GM23248 (cell line): ENCODE measurements at regions not wholly inside any gene's neighbourhood (a gene's known extent, or its start where the extent isn't known, plus 50 kb on each side); places are given as distances from the start of the nearest gene placed in this dataset.
A peak's percentile ranks its signal among the peaks of the same experiment; 100 is the strongest.

Experiments
- DNase-seq: peaks from one replicate; pipeline ENCODE4 v3.0.0-alpha.2; 2015
- H2AFZ ChIP-seq: fragments of 200-600 bp; sonication (generic); 2 replicates; pipeline ENCODE4 v1.6.1; 2016; ENCODE audit warnings: antibody characterized with exemption
- H3F3A ChIP-seq: fragments of 200-600 bp; sonication (generic); 2 replicates; pipeline ENCODE4 v1.6.1; 2016; ENCODE audit warnings: mild to moderate bottlenecking, antibody characterized with exemption, mixed run types; ENCODE audit not compliant: insufficient read depth
- H3K27ac ChIP-seq: fragments of 200-600 bp; sonication (generic); 2 replicates; pipeline ENCODE4 v1.5.1; 2016; ENCODE audit warnings: mild to moderate bottlenecking
- H3K27me3 ChIP-seq: fragments of 200-600 bp; sonication (generic); replicated peaks from 2 replicates; pipeline ENCODE4 v1.6.1; 2016; ENCODE audit warnings: mild to moderate bottlenecking; ENCODE audit not compliant: insufficient read depth
- H3K36me3 ChIP-seq: fragments of 200-600 bp; sonication (generic); 2 replicates; pipeline ENCODE4 v1.6.1; 2016; ENCODE audit warnings: low read depth, mild to moderate bottlenecking
- H3K4me1 ChIP-seq: fragments of 200-600 bp; sonication (generic); 2 replicates; pipeline ENCODE4 v1.6.1; 2016; ENCODE audit warnings: mild to moderate bottlenecking; ENCODE audit not compliant: insufficient read depth
- H3K4me2 ChIP-seq: fragments of 200-600 bp; sonication (generic); one replicate; pipeline ENCODE4 v1.6.1; 2016; ENCODE audit warnings: mild to moderate bottlenecking; ENCODE audit not compliant: unreplicated experiment
- H3K4me3 ChIP-seq: fragments of 200-600 bp; sonication (generic); 2 replicates; pipeline ENCODE4 v1.5.1; 2016; ENCODE audit warnings: mild to moderate bottlenecking
- H3K79me2 ChIP-seq: fragments of 200-600 bp; sonication (generic); 2 replicates; pipeline ENCODE4 v1.6.1; 2016; ENCODE audit warnings: mild to moderate bottlenecking; ENCODE audit not compliant: insufficient read depth
- H3K9ac ChIP-seq: fragments of 200-600 bp; sonication (generic); 2 replicates; pipeline ENCODE4 v1.6.1; 2016; ENCODE audit warnings: mild to moderate bottlenecking
- H3K9me2 ChIP-seq: fragments of 200-600 bp; sonication (generic); 2 replicates; pipeline ENCODE4 v1.6.1; 2016; ENCODE audit warnings: mixed run types, mild to moderate bottlenecking, moderate library complexity; ENCODE audit not compliant: insufficient read depth
- H3K9me3 ChIP-seq: fragments of 200-600 bp; sonication (generic); one replicate; pipeline ENCODE4 v1.6.1; 2017; ENCODE audit warnings: low read depth
- H4K20me1 ChIP-seq: fragments of 200-600 bp; sonication (generic); 2 replicates; pipeline ENCODE4 v1.6.0; 2016; ENCODE audit not compliant: insufficient read depth
- EZH2 ChIP-seq: fragments of 200-600 bp; sonication (generic); IDR thresholded peaks from 2 replicates; pipeline ENCODE4 v1.6.1; 2018; ENCODE audit warnings: antibody characterized with exemption, mild to moderate bottlenecking; ENCODE audit not compliant: insufficient read depth, poor library complexity, severe bottlenecking
- EZH2phosphoT487 ChIP-seq: fragments of 200-600 bp; sonication (generic); IDR thresholded peaks from 2 replicates; pipeline ENCODE4 v1.6.1; 2018; ENCODE audit warnings: antibody characterized with exemption, moderate library complexity, mild to moderate bottlenecking, low read depth; ENCODE audit not compliant: insufficient read depth
- WGBS, 2 experiments: methylation state at CpG; one replicate each; pipeline ENCODE4 v1.1.6; 2015 to 2017; ENCODE audit warnings: low lambda C conversion rate in 2 of 2, low coverage in 1 of 2; ENCODE audit errors: missing lambda C conversion rate in 2 of 2; 5-methylcytosine and 5-hydroxymethylcytosine counted together
- in situ Hi-C: fragments of 300-500 bp; cut with MboI; formaldehyde crosslinking; loops from 2 replicates; pipeline ENCODE4 v1.15.0; 2020

GRCh38 chr2:41933585-41934320, 114.1 kb upstream of the PKDCC start:
- Histone ChIP-seq H3K9me2 (no peaks in the 10 kb centered on the region), H3K36me3 (no peaks in the 10 kb centered on the region), H2AFZ (peak overlapping the region; percentile 71), H3K9ac (peak overlapping the region; percentile 63), H3K27me3 (no peaks in the 10 kb centered on the region), H3F3A (peaks cover 37% of the 10 kb centered on the region), H3K27ac (peak overlapping the region; percentile 76), H3K4me3 (0 out of 2 replicates have a peak overlapping the region, but pooled peaks have one; percentile 37), H3K4me2 (peak overlapping the region; percentile 68), H4K20me1 (no peaks in the 10 kb centered on the region), H3K9me3 (no peaks in the 10 kb centered on the region), H3K79me2 (no peaks in the 10 kb centered on the region), H3K4me1 (peaks cover 50% of the 10 kb centered on the region)
- in situ Hi-C loops: no loop called here
- peak; percentile 97 for DNase-seq
- WGBS, 2 experiments: 22 to 23% methylated on average over 8 of the region's 8 CpGs
- TF ChIP-seq EZH2phosphoT487: no peak
- TF ChIP-seq EZH2: no peak

- peak; percentile 73 for DNase-seq
- 46 to 47% methylated on average over 10 of the region's 10 CpGs for WGBS, 2 experiments
- Histone ChIP-seq H3F3A (peaks cover 37% of the 10 kb centered on the region), H3K9ac (peak overlapping the region; percentile 63), H2AFZ (peak overlapping the region; percentile 71), H3K79me2 (no peaks in the 10 kb centered on the region), H3K27ac (peak overlapping the region; percentile 76), H3K36me3 (no peaks in the 10 kb centered on the region), H3K4me3 (0 out of 2 replicates have a peak overlapping the region, but pooled peaks have one; percentile 37), H3K4me1 (peaks cover 47% of the 10 kb centered on the region), H3K27me3 (no peaks in the 10 kb centered on the region), H3K4me2 (peak overlapping the region; percentile 66), H3K9me3 (no peaks in the 10 kb centered on the region), H4K20me1 (no peaks in the 10 kb centered on the region), H3K9me2 (no peaks in the 10 kb centered on the region)
- in situ Hi-C loops: no loop called here
- TF ChIP-seq EZH2: no peak
- no peak for TF ChIP-seq EZH2phosphoT487
Observed at GRCh38 chr2:41934329-41934958, 113.4 kb upstream of the PKDCC start.

- Histone ChIP-seq H3K27me3 (no peaks in the 10 kb centered on the region), H3K4me1 (peaks cover 47% of the 10 kb centered on the region), H3K9me3 (no peaks in the 10 kb centered on the region), H3K9me2 (no peaks in the 10 kb centered on the region), H3K4me2 (peak overlapping the region; percentile 66), H3K79me2 (no peaks in the 10 kb centered on the region), H3K36me3 (no peaks in the 10 kb centered on the region), H3K9ac (peak overlapping the region; percentile 63; the same call in 1 of the 2 replicates), H3K27ac (peak overlapping the region; percentile 76), H3F3A (peaks cover 37% of the 10 kb centered on the region), H4K20me1 (no peaks in the 10 kb centered on the region), H3K4me3 (no peak overlapping the region), H2AFZ (no peak overlapping the region)
- in situ Hi-C loops: no loop called here
- WGBS, 2 experiments: 95 to 97% methylated on average over 2 of the region's 2 CpGs
- TF ChIP-seq EZH2phosphoT487 (no peak), EZH2 (no peak)
- DNase-seq: no peak
Observed at GRCh38 chr2:41935002-41935401, 112.8 kb upstream of the PKDCC start.

GRCh38 chr2:41935825-41936224, 112.0 kb upstream of the PKDCC start:
- Histone ChIP-seq H3K79me2 (no peaks in the 10 kb centered on the region), H4K20me1 (no peaks in the 10 kb centered on the region), H3K36me3 (no peaks in the 10 kb centered on the region), H3K27ac (no peak overlapping the region), H3K4me3 (no peak overlapping the region), H3K4me2 (no peak overlapping the region), H3K4me1 (peaks cover 47% of the 10 kb centered on the region), H3F3A (peaks cover 37% of the 10 kb centered on the region), H3K9ac (no peak overlapping the region), H3K27me3 (no peaks in the 10 kb centered on the region), H2AFZ (no peak overlapping the region), H3K9me2 (no peaks in the 10 kb centered on the region), H3K9me3 (no peaks in the 10 kb centered on the region)
- no peak for DNase-seq
- TF ChIP-seq EZH2 (no peak), EZH2phosphoT487 (no peak)
- in situ Hi-C loops: no loop called here
- 49 to 56% methylated on average over 2 of the region's 2 CpGs for WGBS, 2 experiments
